SJCRH30 (cell line): ENCODE measurements at regions not wholly inside any gene's neighbourhood (a gene's known extent, or its start where the extent isn't known, plus 50 kb on each side); places are given as distances from the start of the nearest gene placed in this dataset.

Experiments
- DNase-seq, 2 experiments: peaks; one replicate each; pipeline ENCODE4 v3.0.0-alpha.2; 2015 to 2020
- H3K27ac ChIP-seq: fragments of 250-450 bp; sonication (Bioruptor Pico); 2 replicates; pipeline ENCODE4 v1.5.1; 2020; ENCODE audit warnings: mild to moderate bottlenecking, moderate library complexity
- H3K27me3 ChIP-seq: fragments of 250-450 bp; sonication (Bioruptor Pico); 2 replicates; pipeline ENCODE4 v1.5.1; 2020; ENCODE audit warnings: mild to moderate bottlenecking, moderate library complexity
- H3K36me3 ChIP-seq: fragments of 250-450 bp; sonication (Bioruptor Pico); 2 replicates; pipeline ENCODE4 v1.5.1; 2020; ENCODE audit warnings: mild to moderate bottlenecking, moderate library complexity
- H3K4me1 ChIP-seq: fragments of 250-450 bp; sonication (Bioruptor Pico); 2 replicates; pipeline ENCODE4 v1.5.1; 2020; ENCODE audit warnings: mild to moderate bottlenecking, moderate library complexity
- H3K4me3 ChIP-seq: fragments of 250-450 bp; sonication (Bioruptor Pico); 2 replicates; pipeline ENCODE4 v1.5.1; 2020; ENCODE audit warnings: mild to moderate bottlenecking, moderate library complexity
- H3K9me3 ChIP-seq: fragments of 250-450 bp; sonication (Bioruptor Pico); replicated peaks from 2 replicates; pipeline ENCODE4 v1.5.1; 2020; ENCODE audit warnings: mild to moderate bottlenecking, moderate library complexity

GRCh38 chr14:34128665-34129064, 177.8 kb upstream of the EGLN3 start:
- H3K4me3 ChIP-seq, result no peak overlapping the region
- H3K27me3 ChIP-seq, result no peaks in the 10 kb centered on the region; the same call in 1 of the 2 replicates
- no peak overlapping the region for H3K27ac ChIP-seq

GRCh38 chr14:34126586-34126985, 175.7 kb upstream of the EGLN3 start:
- DNase-seq, result no peak
- Histone ChIP-seq H3K4me1 (no peaks in the 10 kb centered on the region; the same call in 1 of the 2 replicates), H3K36me3 (no peaks in the 10 kb centered on the region), H3K27ac (no peak overlapping the region), H3K27me3 (no peaks in the 10 kb centered on the region; the same call in 1 of the 2 replicates), H3K4me3 (no peak overlapping the region), H3K9me3 (no peaks in the 10 kb centered on the region)

More at GRCh38 chr14:34128665-34129064, 177.8 kb upstream of the EGLN3 start:
- no peak for DNase-seq
- Histone ChIP-seq H3K9me3 (no peaks in the 10 kb centered on the region), H3K36me3 (no peaks in the 10 kb centered on the region), H3K4me1 (no peaks in the 10 kb centered on the region; the same call in 1 of the 2 replicates)

- no peak overlapping the region for H3K4me3 ChIP-seq
Observed at GRCh38 chr14:34124585-34124984, 173.7 kb upstream of the EGLN3 start.

GRCh38 chr14:34122650-34123049, 171.8 kb upstream of the EGLN3 start:
- Histone ChIP-seq H3K4me3 (no peak overlapping the region), H3K27me3 (no peaks in the 10 kb centered on the region; the same call in 1 of the 2 replicates), H3K9me3 (no peaks in the 10 kb centered on the region), H3K36me3 (no peaks in the 10 kb centered on the region), H3K4me1 (no peaks in the 10 kb centered on the region), H3K27ac (no peak overlapping the region)
- no peak for DNase-seq

More at GRCh38 chr14:34124585-34124984, 173.7 kb upstream of the EGLN3 start:
- Histone ChIP-seq H3K36me3 (no peaks in the 10 kb centered on the region), H3K27me3 (no peaks in the 10 kb centered on the region; the same call in 1 of the 2 replicates), H3K9me3 (no peaks in the 10 kb centered on the region), H3K27ac (no peak overlapping the region), H3K4me1 (no peaks in the 10 kb centered on the region)
- no peak for DNase-seq

GRCh38 chr14:34122081-34122480, 171.2 kb upstream of the EGLN3 start:
- Histone ChIP-seq H3K4me3 (no peak overlapping the region), H3K36me3 (no peaks in the 10 kb centered on the region), H3K27me3 (no peaks in the 10 kb centered on the region; the same call in 1 of the 2 replicates), H3K27ac (no peak overlapping the region), H3K9me3 (no peaks in the 10 kb centered on the region), H3K4me1 (no peaks in the 10 kb centered on the region)
- no peak for DNase-seq

- Histone ChIP-seq H3K27ac (no peak overlapping the region), H3K4me3 (no peak overlapping the region), H3K27me3 (no peaks in the 10 kb centered on the region; the same call in 1 of the 2 replicates), H3K9me3 (0 out of 2 replicates have a peak, but pooled peaks cover under 1% of the 10 kb centered on the region), H3K4me1 (no peaks in the 10 kb centered on the region), H3K36me3 (no peaks in the 10 kb centered on the region)
- DNase-seq, result no peak
Observed at GRCh38 chr14:34120185-34120977, 169.5 kb upstream of the EGLN3 start.

- no peaks in the 10 kb centered on the region for H3K36me3 ChIP-seq
- no peaks in the 10 kb centered on the region; the same call in 1 of the 2 replicates for H3K27me3 ChIP-seq
- DNase-seq, result no peak
- 0 out of 2 replicates have a peak, but pooled peaks cover 5% of the 10 kb centered on the region for H3K9me3 ChIP-seq
- H3K4me1 ChIP-seq, result no peaks in the 10 kb centered on the region
- H3K27ac ChIP-seq, result no peak overlapping the region
- no peak overlapping the region for H3K4me3 ChIP-seq
Observed at GRCh38 chr14:34119107-34119858, 168.4 kb upstream of the EGLN3 start.

GRCh38 chr14:34113991-34114390, 163.1 kb upstream of the EGLN3 start:
- H3K27ac ChIP-seq, result no peak overlapping the region
- H3K36me3 ChIP-seq, result no peaks in the 10 kb centered on the region
- no peak for DNase-seq

GRCh38 chr14:34113005-34113511, 162.2 kb upstream of the EGLN3 start:
- H3K27me3 ChIP-seq, result no peaks in the 10 kb centered on the region
- DNase-seq, result peak; percentile 52 to 58
- 0 out of 2 replicates have a peak, but pooled peaks cover 5% of the 10 kb centered on the region for H3K9me3 ChIP-seq
- H3K36me3 ChIP-seq, result no peaks in the 10 kb centered on the region
- peaks cover 12% of the 10 kb centered on the region for H3K4me1 ChIP-seq
- peak overlapping the region; percentile 41; the same call in 1 of the 2 replicates for H3K27ac ChIP-seq
- peak overlapping the region; percentile 36 for H3K4me3 ChIP-seq

More at GRCh38 chr14:34113991-34114390, 163.1 kb upstream of the EGLN3 start:
- H3K4me3 ChIP-seq, result no peak overlapping the region
- 0 out of 2 replicates have a peak, but pooled peaks cover 5% of the 10 kb centered on the region for H3K9me3 ChIP-seq
- peaks cover 12% of the 10 kb centered on the region for H3K4me1 ChIP-seq
- H3K27me3 ChIP-seq, result no peaks in the 10 kb centered on the region

- H3K9me3 ChIP-seq, result 0 out of 2 replicates have a peak, but pooled peaks cover 5% of the 10 kb centered on the region
- H3K4me3 ChIP-seq, result no peak overlapping the region
- peaks cover 12% of the 10 kb centered on the region for H3K4me1 ChIP-seq
- no peak for DNase-seq
- no peak overlapping the region for H3K27ac ChIP-seq
- H3K27me3 ChIP-seq, result no peaks in the 10 kb centered on the region
- no peaks in the 10 kb centered on the region for H3K36me3 ChIP-seq
Observed at GRCh38 chr14:34111953-34112352, 161.1 kb upstream of the EGLN3 start.

- no peaks in the 10 kb centered on the region for H3K27me3 ChIP-seq
- H3K27ac ChIP-seq, result no peak overlapping the region
- no peak overlapping the region for H3K4me3 ChIP-seq
- peaks cover 12% of the 10 kb centered on the region for H3K4me1 ChIP-seq
- H3K9me3 ChIP-seq, result 0 out of 2 replicates have a peak, but pooled peaks cover 5% of the 10 kb centered on the region
- H3K36me3 ChIP-seq, result no peaks in the 10 kb centered on the region
- no peak for DNase-seq
Observed at GRCh38 chr14:34111505-34111904, 160.6 kb upstream of the EGLN3 start.

GRCh38 chr14:34110531-34110930, 159.7 kb upstream of the EGLN3 start:
- Histone ChIP-seq H3K4me3 (no peak overlapping the region), H3K36me3 (no peaks in the 10 kb centered on the region), H3K9me3 (0 out of 2 replicates have a peak, but pooled peaks cover 5% of the 10 kb centered on the region), H3K4me1 (peaks cover 16% of the 10 kb centered on the region), H3K27me3 (no peaks in the 10 kb centered on the region), H3K27ac (no peak overlapping the region)
- no peak for DNase-seq

GRCh38 chr14:34107441-34107840, 156.6 kb upstream of the EGLN3 start:
- Histone ChIP-seq H3K27me3 (no peaks in the 10 kb centered on the region), H3K36me3 (no peaks in the 10 kb centered on the region)
- no peak for DNase-seq

GRCh38 chr14:34106310-34106709, 155.4 kb upstream of the EGLN3 start:
- DNase-seq, result peak in 1 of 2 experiments; percentile 22
- peaks cover 4% of the 10 kb centered on the region; the same call in 1 of the 2 replicates for H3K4me1 ChIP-seq
- no peaks in the 10 kb centered on the region for H3K36me3 ChIP-seq
- no peaks in the 10 kb centered on the region for H3K9me3 ChIP-seq
- H3K27me3 ChIP-seq, result no peaks in the 10 kb centered on the region
- H3K4me3 ChIP-seq, result no peak overlapping the region
- no peak overlapping the region for H3K27ac ChIP-seq

More at GRCh38 chr14:34107441-34107840, 156.6 kb upstream of the EGLN3 start:
- H3K27ac ChIP-seq, result no peak overlapping the region
- no peaks in the 10 kb centered on the region for H3K9me3 ChIP-seq
- peaks cover 4% of the 10 kb centered on the region; the same call in 1 of the 2 replicates for H3K4me1 ChIP-seq
- no peak overlapping the region for H3K4me3 ChIP-seq
